Gastroesophageal sphincter (tissue), 3 donors: ENCODE measurements at regions not wholly inside any gene's neighbourhood (a gene's known extent, or its start where the extent isn't known, plus 50 kb on each side); places are given as distances from the start of the nearest gene placed in this dataset.

Experiments used
- POLR2A ChIP-seq, 2 donors: fragments of 450-650 bp; IDR thresholded peaks; one replicate each; pipeline ENCODE4 v1.6.1; 2017; ENCODE audit warnings: antibody characterized with exemption in 2 of 2, mild to moderate bottlenecking in 2 of 2, moderate library complexity in 1 of 2
- POLR2AphosphoS5 ChIP-seq: sonication (generic); formaldehyde crosslinking; IDR thresholded peaks from one replicate; pipeline ENCODE4 v1.6.1; 2017; ENCODE audit warnings: antibody characterized with exemption
- TF ChIP-seq, protein P1 (sequence below), 4 experiments: fragments of 200-600 bp in 2 of 4; fragments of 450-650 bp in 2 of 4; sonication (generic) in 1 of 4; IDR thresholded peaks; one replicate each; pipeline ENCODE4 v1.5.1; 2017 to 2019; ENCODE audit warnings: antibody characterized with exemption in 4 of 4, mild to moderate bottlenecking in 2 of 4, moderate library complexity in 2 of 4

DNA sequence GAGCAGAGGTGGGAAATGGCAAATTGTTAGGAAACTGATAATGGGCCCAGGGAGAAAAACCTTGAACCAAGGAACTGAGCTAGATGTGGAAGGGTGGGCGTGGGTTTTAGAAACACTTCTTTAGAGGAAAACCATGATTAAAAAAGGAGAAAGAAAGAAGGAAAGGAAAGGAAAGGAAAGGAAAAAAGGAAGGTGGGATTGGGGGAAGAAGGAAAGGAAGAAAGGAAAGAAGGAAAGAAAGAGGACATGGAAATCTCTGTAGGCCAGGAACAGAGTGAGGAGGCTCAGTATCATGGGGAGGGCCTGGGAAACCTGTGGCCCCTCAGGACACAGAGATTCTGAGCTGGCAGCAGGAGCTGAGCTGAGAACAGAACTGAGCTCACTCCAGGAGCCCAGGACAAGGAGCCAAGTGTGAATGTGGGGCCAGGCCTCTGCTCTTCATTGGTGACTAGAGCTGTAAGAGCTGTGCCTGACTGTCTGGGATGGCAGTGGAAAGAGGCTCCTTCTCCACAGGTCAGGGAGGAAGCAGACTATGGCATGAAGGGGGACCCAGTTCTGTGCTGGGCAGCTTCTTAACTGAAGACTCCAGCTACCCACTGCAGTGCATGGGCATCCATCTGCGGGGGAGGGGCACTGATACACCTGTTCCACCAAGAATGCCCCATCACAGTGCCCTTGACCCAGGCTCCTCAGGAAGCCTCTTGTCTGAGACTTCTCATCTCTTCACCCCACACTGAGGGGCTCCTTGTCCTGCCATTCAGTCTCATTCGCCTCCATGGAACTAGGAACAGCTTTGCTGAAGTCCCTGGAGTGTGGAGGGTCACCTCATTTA lies 116.1 kb upstream of the BACH2 start:
- TF ChIP-seq, protein P1, sequence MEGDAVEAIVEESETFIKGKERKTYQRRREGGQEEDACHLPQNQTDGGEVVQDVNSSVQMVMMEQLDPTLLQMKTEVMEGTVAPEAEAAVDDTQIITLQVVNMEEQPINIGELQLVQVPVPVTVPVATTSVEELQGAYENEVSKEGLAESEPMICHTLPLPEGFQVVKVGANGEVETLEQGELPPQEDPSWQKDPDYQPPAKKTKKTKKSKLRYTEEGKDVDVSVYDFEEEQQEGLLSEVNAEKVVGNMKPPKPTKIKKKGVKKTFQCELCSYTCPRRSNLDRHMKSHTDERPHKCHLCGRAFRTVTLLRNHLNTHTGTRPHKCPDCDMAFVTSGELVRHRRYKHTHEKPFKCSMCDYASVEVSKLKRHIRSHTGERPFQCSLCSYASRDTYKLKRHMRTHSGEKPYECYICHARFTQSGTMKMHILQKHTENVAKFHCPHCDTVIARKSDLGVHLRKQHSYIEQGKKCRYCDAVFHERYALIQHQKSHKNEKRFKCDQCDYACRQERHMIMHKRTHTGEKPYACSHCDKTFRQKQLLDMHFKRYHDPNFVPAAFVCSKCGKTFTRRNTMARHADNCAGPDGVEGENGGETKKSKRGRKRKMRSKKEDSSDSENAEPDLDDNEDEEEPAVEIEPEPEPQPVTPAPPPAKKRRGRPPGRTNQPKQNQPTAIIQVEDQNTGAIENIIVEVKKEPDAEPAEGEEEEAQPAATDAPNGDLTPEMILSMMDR (IDR thresholded peaks at IDR 0.05), result no peak
- no peak for TF ChIP-seq POLR2A (IDR thresholded peaks at IDR 0.05)
- no peak for TF ChIP-seq POLR2AphosphoS5
